Cardiac septum (tissue), 1 donor: ENCODE measurements at regions not wholly inside any gene's neighbourhood (a gene's known extent, or its start where the extent isn't known, plus 50 kb on each side); places are given as distances from the start of the nearest gene placed in this dataset.

Experiments used
- DNase-seq: peaks from one replicate; pipeline ENCODE4 v3.0.0-alpha.2; 2020; ENCODE audit warnings: low spot score
- intact Hi-C: fragments of 100-400 bp; cut with DNase I; formaldehyde crosslinking; loops from one replicate; pipeline ENCODE4 v1.14.0; 2022
- donor health status: DM: no; HTN: no; CAD: no.

DNA sequence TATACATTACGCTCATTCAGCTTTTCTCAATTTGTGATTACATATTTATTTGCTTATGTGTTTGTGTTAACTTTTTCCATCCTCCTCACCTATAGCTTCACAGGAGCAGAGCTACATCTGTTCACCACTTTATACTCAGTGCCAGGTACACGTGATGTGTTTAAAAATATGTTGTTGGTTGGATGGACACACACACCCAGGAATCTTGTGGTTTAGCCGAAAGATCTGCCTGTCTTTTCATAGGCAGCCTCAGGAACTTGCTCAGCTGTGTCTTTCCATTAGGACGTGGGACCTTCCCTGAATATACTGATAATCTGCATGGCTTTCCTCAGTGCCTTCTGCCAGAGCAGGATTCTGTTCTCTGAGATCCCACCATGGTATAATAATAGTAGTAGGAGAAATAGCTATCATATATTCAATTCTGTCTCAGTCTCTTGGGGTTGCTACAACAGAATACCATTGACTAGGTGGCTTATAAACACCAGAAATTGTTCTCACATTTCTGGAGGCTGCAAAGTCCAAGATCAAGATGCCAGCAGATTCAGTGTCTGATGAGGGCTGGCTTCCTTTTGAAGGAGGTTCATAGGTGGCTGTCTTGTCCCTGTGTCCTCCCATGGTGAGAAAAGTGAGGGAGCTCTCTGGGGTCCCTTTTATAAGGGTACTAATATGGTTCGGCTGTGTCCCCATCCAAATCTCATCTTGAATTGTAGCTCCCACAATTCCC is 50.0 kb upstream of the SOD3 start:
- intact Hi-C loops: no loop called here
- DNase-seq: no peak
